Smooth muscle cell (in vitro differentiated cells): ENCODE measurements at regions not wholly inside any gene's neighbourhood (a gene's known extent, or its start where the extent isn't known, plus 50 kb on each side); places are given as distances from the start of the nearest gene placed in this dataset.

Source experiments
- DNase-seq: peaks from one replicate; lab custom pipeline; 2025; ENCODE audit not compliant: unreplicated experiment; lab: John Stamatoyannopoulos, UW
- H2AFZ ChIP-seq: fragments of 200-600 bp; sonication (generic); 2 replicates; pipeline ENCODE4 v1.6.0; 2016; ENCODE audit warnings: antibody characterized with exemption, low read depth, mild to moderate bottlenecking
- H3F3A ChIP-seq: fragments of 200-600 bp; sonication (generic); 2 replicates; pipeline ENCODE4 v1.6.0; 2017; ENCODE audit warnings: antibody characterized with exemption, low read depth
- H3K27ac ChIP-seq: fragments of 200-600 bp; sonication (generic); 2 replicates; pipeline ENCODE4 v1.5.1; 2016; ENCODE audit warnings: low read depth, mild to moderate bottlenecking
- H3K27me3 ChIP-seq: fragments of 200-600 bp; sonication (generic); 2 replicates; pipeline ENCODE4 v1.6.1; 2016; ENCODE audit warnings: low read depth, mild to moderate bottlenecking
- H3K36me3 ChIP-seq: fragments of 200-600 bp; sonication (generic); 2 replicates; pipeline ENCODE4 v1.5.1; 2016; ENCODE audit warnings: low read depth
- H3K4me1 ChIP-seq: fragments of 200-600 bp; sonication (generic); 2 replicates; pipeline ENCODE4 v1.5.1; 2016; ENCODE audit warnings: low read depth
- H3K4me2 ChIP-seq: fragments of 200-600 bp; sonication (generic); 2 replicates; pipeline ENCODE4 v1.6.0; 2016; ENCODE audit warnings: mild to moderate bottlenecking
- H3K4me3 ChIP-seq: fragments of 200-600 bp; sonication (generic); 2 replicates; pipeline ENCODE4 v1.5.1; 2016; ENCODE audit warnings: mild to moderate bottlenecking
- H3K79me2 ChIP-seq: fragments of 200-600 bp; sonication (generic); 2 replicates; pipeline ENCODE4 v1.6.0; 2016; ENCODE audit warnings: low read depth, mild to moderate bottlenecking
- H3K9ac ChIP-seq: fragments of 200-600 bp; sonication (generic); 2 replicates; pipeline ENCODE4 v1.6.0; 2016; ENCODE audit warnings: low read depth
- H3K9me3 ChIP-seq: fragments of 200-600 bp; sonication (generic); replicated peaks from 2 replicates; pipeline ENCODE4 v1.5.1; 2016; ENCODE audit warnings: low read depth
- H4K20me1 ChIP-seq: fragments of 200-600 bp; sonication (generic); 2 replicates; pipeline ENCODE4 v1.6.0; 2016; ENCODE audit warnings: low read depth
- WGBS: methylation state at CpG from one replicate; pipeline ENCODE4 v1.1.7; 2016; ENCODE audit warnings: low lambda C conversion rate; 5-methylcytosine and 5-hydroxymethylcytosine counted together
- TF ChIP-seq, protein P1 (sequence below): fragments of 200-600 bp; sonication (generic); IDR thresholded peaks from 2 replicates; pipeline ENCODE4 v1.5.1; 2017; ENCODE audit warnings: borderline replicate concordance, mild to moderate bottlenecking, antibody characterized with exemption; ENCODE audit not compliant: insufficient read depth, poor library complexity, severe bottlenecking

DNA sequence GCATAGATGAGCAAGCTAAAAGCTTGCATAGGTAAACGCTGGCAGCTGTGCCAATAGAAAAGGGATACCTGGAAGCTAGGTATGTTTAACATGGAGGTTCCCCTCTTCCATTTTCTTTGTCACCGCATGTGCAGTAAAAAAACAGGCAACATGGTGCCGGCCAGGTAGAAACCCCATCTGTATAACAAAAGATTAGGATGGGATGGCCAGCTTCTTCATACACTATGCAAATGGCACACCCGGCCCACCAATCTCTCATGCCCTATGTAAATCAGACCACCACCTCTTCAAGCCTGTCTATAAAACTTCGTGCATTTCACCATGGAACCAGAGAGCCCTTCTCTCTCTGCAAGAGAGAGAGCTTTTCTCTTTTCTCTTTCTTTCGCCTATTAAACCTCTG, 224.3 kb upstream of the P2RY1 start:
- no peaks in the 10 kb centered on the region for H3K4me1 ChIP-seq
- TF ChIP-seq, protein P1, sequence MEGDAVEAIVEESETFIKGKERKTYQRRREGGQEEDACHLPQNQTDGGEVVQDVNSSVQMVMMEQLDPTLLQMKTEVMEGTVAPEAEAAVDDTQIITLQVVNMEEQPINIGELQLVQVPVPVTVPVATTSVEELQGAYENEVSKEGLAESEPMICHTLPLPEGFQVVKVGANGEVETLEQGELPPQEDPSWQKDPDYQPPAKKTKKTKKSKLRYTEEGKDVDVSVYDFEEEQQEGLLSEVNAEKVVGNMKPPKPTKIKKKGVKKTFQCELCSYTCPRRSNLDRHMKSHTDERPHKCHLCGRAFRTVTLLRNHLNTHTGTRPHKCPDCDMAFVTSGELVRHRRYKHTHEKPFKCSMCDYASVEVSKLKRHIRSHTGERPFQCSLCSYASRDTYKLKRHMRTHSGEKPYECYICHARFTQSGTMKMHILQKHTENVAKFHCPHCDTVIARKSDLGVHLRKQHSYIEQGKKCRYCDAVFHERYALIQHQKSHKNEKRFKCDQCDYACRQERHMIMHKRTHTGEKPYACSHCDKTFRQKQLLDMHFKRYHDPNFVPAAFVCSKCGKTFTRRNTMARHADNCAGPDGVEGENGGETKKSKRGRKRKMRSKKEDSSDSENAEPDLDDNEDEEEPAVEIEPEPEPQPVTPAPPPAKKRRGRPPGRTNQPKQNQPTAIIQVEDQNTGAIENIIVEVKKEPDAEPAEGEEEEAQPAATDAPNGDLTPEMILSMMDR: no peak
- H2AFZ ChIP-seq: no peak overlapping the region
- H3K9ac ChIP-seq: no peak overlapping the region
- H3K27ac ChIP-seq: no peak overlapping the region
- no peak overlapping the region for H3K4me2 ChIP-seq
- H3K79me2 ChIP-seq: no peaks in the 10 kb centered on the region
- no peaks in the 10 kb centered on the region for H3K27me3 ChIP-seq
- H3K9me3 ChIP-seq: no peaks in the 10 kb centered on the region
- no peaks in the 10 kb centered on the region for H3K36me3 ChIP-seq
- no peak for DNase-seq
- peaks cover 4% of the 10 kb centered on the region for H3F3A ChIP-seq
- WGBS: 81% methylated on average over 6 of the region's 6 CpGs
- H4K20me1 ChIP-seq: no peaks in the 10 kb centered on the region
- no peak overlapping the region for H3K4me3 ChIP-seq

DNA sequence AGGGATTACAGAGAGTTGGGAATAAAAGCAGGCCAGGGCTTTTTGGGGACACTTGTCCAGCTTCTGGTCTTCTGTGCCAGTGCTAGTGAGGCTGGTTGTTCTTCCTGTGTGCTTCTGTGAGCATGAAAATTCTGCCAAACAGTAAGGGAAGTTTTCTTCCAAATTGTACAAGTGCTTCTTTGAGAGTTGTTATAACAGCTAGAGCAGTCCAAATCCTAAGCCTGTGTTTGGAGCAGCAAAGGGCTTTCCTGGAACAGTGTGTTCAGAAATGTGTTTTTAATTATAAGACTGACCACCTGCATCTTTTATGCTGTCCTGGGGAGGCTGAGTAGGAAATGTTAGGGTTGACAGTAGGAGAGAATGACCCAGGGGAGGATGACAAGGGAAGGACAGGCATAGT, 223.0 kb upstream of the P2RY1 start:
- H4K20me1 ChIP-seq: no peaks in the 10 kb centered on the region
- no peak overlapping the region for H3K27ac ChIP-seq
- no peaks in the 10 kb centered on the region for H3K9me3 ChIP-seq
- no peaks in the 10 kb centered on the region for H3K27me3 ChIP-seq
- H3K79me2 ChIP-seq: no peaks in the 10 kb centered on the region
- DNase-seq: no peak
- H3K4me3 ChIP-seq: no peak overlapping the region
- TF ChIP-seq, protein P1: no peak
- H3K4me1 ChIP-seq: no peaks in the 10 kb centered on the region
- H3F3A ChIP-seq: peaks cover 4% of the 10 kb centered on the region
- H2AFZ ChIP-seq: peak overlapping the region; percentile 43
- no peak overlapping the region for H3K9ac ChIP-seq
- H3K36me3 ChIP-seq: no peaks in the 10 kb centered on the region
- no peak overlapping the region for H3K4me2 ChIP-seq

DNA sequence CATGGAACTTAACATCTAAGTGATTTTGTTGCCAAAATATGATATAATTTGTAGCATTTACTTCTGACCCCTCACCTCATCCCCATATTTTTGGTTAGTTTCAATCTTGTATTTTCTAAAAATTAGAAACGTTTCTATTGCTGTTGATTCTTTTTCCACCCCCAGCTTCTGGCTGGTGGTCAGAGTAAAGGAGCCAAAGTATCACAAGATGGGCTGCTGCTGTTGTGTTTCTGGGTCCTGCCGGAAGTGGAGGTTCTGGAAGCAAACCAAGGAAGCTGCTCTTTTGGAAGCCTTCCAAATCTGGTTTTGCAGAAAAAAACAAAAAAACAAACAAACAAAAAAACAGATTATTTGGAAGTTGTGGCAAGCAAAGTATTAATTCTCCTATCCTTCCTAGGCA, 221.1 kb upstream of the P2RY1 start:
- Histone ChIP-seq H3K9ac (no peak overlapping the region), H3K36me3 (no peaks in the 10 kb centered on the region), H2AFZ (no peak overlapping the region), H3K27ac (no peak overlapping the region), H3K9me3 (no peaks in the 10 kb centered on the region), H3K27me3 (no peaks in the 10 kb centered on the region), H4K20me1 (no peaks in the 10 kb centered on the region), H3K4me2 (no peak overlapping the region), H3K4me3 (no peak overlapping the region), H3K79me2 (no peaks in the 10 kb centered on the region), H3F3A (no peaks in the 10 kb centered on the region), H3K4me1 (no peaks in the 10 kb centered on the region)
- WGBS: 88% methylated on average over 2 of the region's 2 CpGs
- DNase-seq: no peak
- TF ChIP-seq, protein P1: no peak

DNA sequence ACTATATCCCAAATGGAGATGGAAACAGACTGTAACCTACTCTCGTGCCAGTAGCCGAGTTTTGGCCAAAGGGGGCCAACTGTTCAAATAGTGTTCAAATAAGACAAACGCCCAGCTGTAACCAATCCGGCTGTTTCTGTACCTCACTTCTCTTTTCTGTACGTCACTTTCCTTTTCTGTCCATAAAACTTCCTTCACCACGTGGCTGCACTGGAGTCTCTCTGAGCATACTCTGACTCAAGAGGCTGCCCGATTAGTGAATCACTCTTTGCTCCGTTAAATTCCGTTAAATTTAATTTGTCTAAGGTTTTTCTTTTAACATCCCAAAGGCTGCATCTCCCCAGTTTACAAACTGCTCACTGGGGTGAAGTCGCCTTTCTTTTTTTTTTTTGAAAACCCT, 219.2 kb upstream of the P2RY1 start:
- Histone ChIP-seq H3K4me2 (no peak overlapping the region), H3K36me3 (no peaks in the 10 kb centered on the region), H2AFZ (peak overlapping the region; percentile 4), H3F3A (no peaks in the 10 kb centered on the region), H3K79me2 (no peaks in the 10 kb centered on the region), H3K27ac (no peak overlapping the region), H3K9me3 (no peaks in the 10 kb centered on the region), H3K27me3 (no peaks in the 10 kb centered on the region), H4K20me1 (no peaks in the 10 kb centered on the region), H3K4me3 (no peak overlapping the region), H3K4me1 (no peaks in the 10 kb centered on the region), H3K9ac (no peak overlapping the region)
- 58% methylated on average over 10 of the region's 10 CpGs for WGBS
- TF ChIP-seq, protein P1: no peak
- DNase-seq: no peak
